Lung (tissue), 9 donors: ENCODE measurements at regions not wholly inside any gene's neighbourhood (a gene's known extent, or its start where the extent isn't known, plus 50 kb on each side); places are given as distances from the start of the nearest gene placed in this dataset.
A peak's percentile ranks its signal among the peaks of the same experiment; 100 is the strongest.
"Not testable (repeated sequence)": the region's sequence is repeated elsewhere in the genome, so short reads cannot be mapped to it uniquely, and the experiment has no call there.

Source experiments
- ATAC-seq: fragments of 200-7000 bp; cut with Tn5 transposase; one replicate; pipeline ENCODE4 v1.9.1; 2020; ENCODE audit warnings: moderate number of reproducible peaks; ENCODE audit not compliant: insufficient read depth, low FRiP score
- DNase-seq, 3 donors: peaks; one replicate each; pipeline ENCODE4 v3.0.0-alpha.2; 2013 to 2017
- H3K27ac ChIP-seq, 2 donors: one replicate each; pipeline ENCODE4 v1.5.1; 2013; ENCODE audit warnings: mild to moderate bottlenecking in 2 of 2, moderate library complexity in 2 of 2, control low read depth in 1 of 2, inconsistent platforms in 1 of 2, low read depth in 1 of 2, low read length in 1 of 2
- H3K27me3 ChIP-seq, 3 donors: one replicate each; pipeline ENCODE4 v1.5.1; 2013; ENCODE audit warnings: low read length in 2 of 3; ENCODE audit not compliant: control insufficient read depth in 3 of 3, insufficient read depth in 3 of 3
- H3K36me3 ChIP-seq, 4 donors: one replicate each; pipeline ENCODE4 v1.5.1; 2013; ENCODE audit warnings: low read length in 4 of 4, mild to moderate bottlenecking in 1 of 4, moderate library complexity in 1 of 4; ENCODE audit not compliant: control insufficient read depth in 4 of 4, insufficient read depth in 4 of 4
- H3K4me1 ChIP-seq, 5 donors: one replicate each; pipeline ENCODE4 v1.5.1; 2013; ENCODE audit warnings: low read length in 5 of 5, mild to moderate bottlenecking in 2 of 5, moderate library complexity in 1 of 5; ENCODE audit not compliant: control insufficient read depth in 5 of 5, insufficient read depth in 5 of 5
- H3K4me3 ChIP-seq: one replicate; pipeline ENCODE4 v1.5.1; 2013; ENCODE audit warnings: mild to moderate bottlenecking, control low read depth, moderate library complexity
- H3K9ac ChIP-seq, 2 donors: one replicate each; pipeline ENCODE4 v1.5.1; 2013; ENCODE audit warnings: low read length in 2 of 2, control low read depth in 1 of 2; ENCODE audit not compliant: insufficient read depth in 1 of 2
- H3K9me3 ChIP-seq, 4 donors: one replicate each; pipeline ENCODE4 v1.5.1; 2013; ENCODE audit warnings: low read length in 3 of 4, mild to moderate bottlenecking in 1 of 4, moderate library complexity in 1 of 4; ENCODE audit not compliant: control insufficient read depth in 4 of 4, insufficient read depth in 3 of 4
- WGBS, 2 donors: extraction: QIAGEN DNeasy Blood & Tissue Kit; methylation state at CpG; one replicate each; pipeline ENCODE4 v1.1.7; 2013; 5-methylcytosine and 5-hydroxymethylcytosine counted together
- donor health status: Bipolar disorder and iron deficiency.
- donor health status: healthy.
- donor health status: DM: yes; HTN: yes; CAD: no.

GRCh38 chr15:44817797-44818196 lies 81.5 kb downstream of the TRIM69 start:
- DNase-seq, ATAC-seq, H3K4me1 ChIP-seq, H3K9me3 ChIP-seq, H3K4me3 ChIP-seq, H3K9ac ChIP-seq, H3K36me3 ChIP-seq, H3K27me3 ChIP-seq, H3K27ac ChIP-seq: not testable (repeated sequence)
- WGBS, 2 donors, result 70 to 78% methylated on average over 5 to 8 of the region's 9 CpGs

GRCh38 chr15:44819331-44819987 lies 83.1 kb downstream of the TRIM69 start:
- ATAC-seq, result peak; percentile 67
- 63 to 81% methylated on average over 8 to 9 of the region's 9 CpGs for WGBS, 2 donors

DNA sequence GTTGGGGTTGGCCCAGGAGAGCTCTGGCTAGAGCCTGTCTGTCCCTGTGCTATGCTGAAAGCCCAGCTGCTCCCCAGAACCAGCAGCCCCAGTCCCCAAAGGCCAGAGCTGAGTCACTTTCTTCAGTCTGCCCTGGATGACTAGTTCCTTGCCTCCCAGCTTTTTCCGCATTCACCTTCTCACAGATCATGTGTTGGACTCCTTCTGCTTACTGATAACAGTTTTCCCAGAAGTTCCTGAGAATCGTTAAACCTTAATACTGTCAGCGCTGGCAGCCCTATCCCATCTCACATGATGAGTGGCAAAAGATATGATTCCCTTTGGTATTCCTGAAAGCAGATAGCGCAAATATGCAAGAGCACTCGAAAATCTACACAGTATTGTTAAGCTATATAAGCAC lies 84.2 kb downstream of the TRIM69 start:
- not testable (repeated sequence) for ATAC-seq, H3K27me3 ChIP-seq, H3K27ac ChIP-seq, H3K4me3 ChIP-seq, DNase-seq, H3K36me3 ChIP-seq, H3K9ac ChIP-seq, H3K4me1 ChIP-seq, H3K9me3 ChIP-seq
- 85 to 89% methylated on average over 4 to 5 of the region's 5 CpGs for WGBS, 2 donors

More at GRCh38 chr15:44819331-44819987, 83.1 kb downstream of the TRIM69 start:
- H3K27me3 ChIP-seq, H3K9ac ChIP-seq, H3K36me3 ChIP-seq, H3K9me3 ChIP-seq, H3K4me3 ChIP-seq, H3K27ac ChIP-seq, H3K4me1 ChIP-seq, DNase-seq: not testable (repeated sequence)

GRCh38 chr15:44820967-44821366 lies 84.6 kb downstream of the TRIM69 start:
- not testable (repeated sequence) for DNase-seq, H3K4me3 ChIP-seq, ATAC-seq, H3K4me1 ChIP-seq, H3K27me3 ChIP-seq, H3K36me3 ChIP-seq, H3K9me3 ChIP-seq, H3K27ac ChIP-seq, H3K9ac ChIP-seq
- WGBS, 2 donors, result 66 to 80% methylated on average over 5 of the region's 5 CpGs

DNA sequence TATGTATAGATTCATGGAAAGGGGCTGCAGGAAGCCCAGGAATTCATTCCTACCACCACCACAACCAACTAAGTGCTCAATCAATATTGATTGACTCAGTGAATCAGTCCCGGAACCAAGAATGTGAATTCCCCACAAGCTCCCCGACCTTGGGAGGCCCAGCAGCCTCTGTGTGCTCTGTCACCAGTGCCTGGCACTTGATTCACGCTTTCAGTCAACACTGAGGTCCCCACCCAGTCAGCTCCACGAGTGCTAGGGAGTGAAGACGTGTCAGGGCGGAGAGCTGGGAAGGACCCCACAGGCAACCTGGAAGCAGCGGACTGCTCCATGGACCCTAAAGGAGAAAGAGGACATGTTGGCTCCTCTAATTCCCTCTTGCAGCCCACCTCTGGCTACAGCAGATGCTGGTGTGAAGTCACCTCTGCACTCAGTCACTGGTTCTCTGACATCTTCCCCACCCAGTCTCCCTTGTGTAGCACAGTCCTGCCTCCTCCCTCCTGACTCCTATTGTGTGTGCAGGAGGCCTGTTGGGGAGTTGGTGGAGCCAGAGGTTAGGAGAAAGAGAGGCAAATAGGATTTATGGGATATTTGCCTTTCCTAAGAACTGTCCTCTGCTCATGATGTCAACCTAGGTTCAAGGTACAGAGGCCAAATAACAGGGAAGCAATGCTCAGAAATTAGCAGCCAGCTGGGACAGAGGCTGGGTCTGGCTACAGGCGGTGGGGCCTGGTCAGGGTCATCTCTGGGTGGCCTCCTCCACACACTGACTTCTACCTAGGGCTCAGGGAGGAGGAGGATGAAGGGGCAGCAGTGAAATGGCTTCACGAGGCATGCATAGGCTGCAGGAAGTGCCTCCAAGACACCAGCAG lies 88.2 kb downstream of the TRIM69 start:
- H3K9me3 ChIP-seq, H3K4me1 ChIP-seq, H3K36me3 ChIP-seq, DNase-seq, H3K27me3 ChIP-seq, ATAC-seq, H3K27ac ChIP-seq, H3K9ac ChIP-seq, H3K4me3 ChIP-seq: not testable (repeated sequence)
- 83 to 85% methylated on average over 1 of the region's 9 CpGs for WGBS, 2 donors

DNA sequence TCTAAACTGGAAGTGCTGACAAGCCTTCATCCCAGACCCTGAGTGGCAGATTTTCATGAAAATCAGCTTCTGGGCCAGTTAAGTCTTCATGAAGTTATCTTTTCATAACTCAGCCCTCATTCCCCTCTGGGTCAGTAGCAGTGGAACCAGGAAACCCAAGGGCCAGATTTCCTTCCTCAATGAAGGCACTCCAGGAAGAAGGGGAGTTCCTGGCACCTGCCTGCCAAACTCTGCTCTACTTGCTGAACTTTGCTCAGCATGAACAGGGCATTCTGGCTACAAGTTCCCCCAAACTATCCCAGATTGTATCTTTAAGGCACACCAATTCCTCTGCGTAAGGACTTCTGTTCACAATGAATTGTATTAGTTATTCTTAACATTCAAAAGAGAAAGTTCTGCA lies 90.3 kb downstream of the TRIM69 start:
- not testable (repeated sequence) for H3K36me3 ChIP-seq, H3K4me3 ChIP-seq, ATAC-seq, H3K4me1 ChIP-seq, H3K9me3 ChIP-seq, H3K9ac ChIP-seq, H3K27ac ChIP-seq, H3K27me3 ChIP-seq, DNase-seq
- WGBS, 2 donors, result 36 to 62% methylated on average over 1 of the region's 1 CpG

GRCh38 chr15:44828229-44828914 lies 92.0 kb downstream of the TRIM69 start:
- ATAC-seq, H3K9ac ChIP-seq, H3K9me3 ChIP-seq, DNase-seq, H3K4me1 ChIP-seq, H3K27ac ChIP-seq, H3K27me3 ChIP-seq, H3K36me3 ChIP-seq, H3K4me3 ChIP-seq: not testable (repeated sequence)
- 91 to 92% methylated on average over 11 of the region's 14 CpGs for WGBS, 2 donors

GRCh38 chr15:44829150-44829549 lies 92.8 kb downstream of the TRIM69 start:
- not testable (repeated sequence) for H3K36me3 ChIP-seq, H3K4me1 ChIP-seq, DNase-seq, H3K4me3 ChIP-seq, H3K9ac ChIP-seq, ATAC-seq, H3K27me3 ChIP-seq, H3K27ac ChIP-seq, H3K9me3 ChIP-seq
- WGBS, 2 donors, result 72 to 90% methylated on average over 4 of the region's 4 CpGs
